ENCODE measurements at regions not wholly inside any gene's neighbourhood (a gene's known extent, or its start where the extent isn't known, plus 50 kb on each side); places are given as distances from the start of the nearest gene placed in this dataset.
"Not testable (repeated sequence)": the region's sequence is repeated elsewhere in the genome, so short reads cannot be mapped to it uniquely, and the experiment has no call there.

DNA sequence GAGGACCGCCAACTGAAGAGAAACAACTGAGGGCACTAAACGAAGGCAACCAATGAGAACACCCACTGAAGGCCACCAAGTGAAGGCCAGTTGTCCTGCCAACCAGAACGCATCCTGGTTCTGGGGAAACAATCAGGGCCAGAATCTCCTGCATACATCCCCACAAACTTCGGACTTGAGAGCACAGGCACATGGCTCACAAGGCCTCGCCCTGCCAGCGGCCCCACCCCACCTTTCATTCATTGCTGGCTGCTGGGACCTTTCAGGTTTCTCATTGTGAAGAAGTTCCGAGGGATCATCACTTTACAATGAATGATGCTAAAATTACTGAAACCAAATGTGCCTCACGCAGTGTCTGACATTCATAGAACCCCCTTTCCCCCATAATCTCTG lies 79.2 kb upstream of the ABI1 start:
- H3K4me3 Mint-ChIP-seq: no peak overlapping the region
- H3K27me3 Mint-ChIP-seq: no peaks in the 10 kb centered on the region
- no peaks in the 10 kb centered on the region for H3K4me1 Mint-ChIP-seq (ENCODE audit: unreplicated experiment)
- no peaks in the 10 kb centered on the region for H3K9me3 Mint-ChIP-seq
- no peaks in the 10 kb centered on the region for H3K36me3 Mint-ChIP-seq
- DNase-seq (ENCODE audit: extremely low spot score, unreplicated experiment): no peak
- TF ChIP-seq, protein P1, sequence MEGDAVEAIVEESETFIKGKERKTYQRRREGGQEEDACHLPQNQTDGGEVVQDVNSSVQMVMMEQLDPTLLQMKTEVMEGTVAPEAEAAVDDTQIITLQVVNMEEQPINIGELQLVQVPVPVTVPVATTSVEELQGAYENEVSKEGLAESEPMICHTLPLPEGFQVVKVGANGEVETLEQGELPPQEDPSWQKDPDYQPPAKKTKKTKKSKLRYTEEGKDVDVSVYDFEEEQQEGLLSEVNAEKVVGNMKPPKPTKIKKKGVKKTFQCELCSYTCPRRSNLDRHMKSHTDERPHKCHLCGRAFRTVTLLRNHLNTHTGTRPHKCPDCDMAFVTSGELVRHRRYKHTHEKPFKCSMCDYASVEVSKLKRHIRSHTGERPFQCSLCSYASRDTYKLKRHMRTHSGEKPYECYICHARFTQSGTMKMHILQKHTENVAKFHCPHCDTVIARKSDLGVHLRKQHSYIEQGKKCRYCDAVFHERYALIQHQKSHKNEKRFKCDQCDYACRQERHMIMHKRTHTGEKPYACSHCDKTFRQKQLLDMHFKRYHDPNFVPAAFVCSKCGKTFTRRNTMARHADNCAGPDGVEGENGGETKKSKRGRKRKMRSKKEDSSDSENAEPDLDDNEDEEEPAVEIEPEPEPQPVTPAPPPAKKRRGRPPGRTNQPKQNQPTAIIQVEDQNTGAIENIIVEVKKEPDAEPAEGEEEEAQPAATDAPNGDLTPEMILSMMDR (conservative IDR thresholded peaks at IDR 0.05): no peak
- no peak overlapping the region for H3K27ac Mint-ChIP-seq

DNA sequence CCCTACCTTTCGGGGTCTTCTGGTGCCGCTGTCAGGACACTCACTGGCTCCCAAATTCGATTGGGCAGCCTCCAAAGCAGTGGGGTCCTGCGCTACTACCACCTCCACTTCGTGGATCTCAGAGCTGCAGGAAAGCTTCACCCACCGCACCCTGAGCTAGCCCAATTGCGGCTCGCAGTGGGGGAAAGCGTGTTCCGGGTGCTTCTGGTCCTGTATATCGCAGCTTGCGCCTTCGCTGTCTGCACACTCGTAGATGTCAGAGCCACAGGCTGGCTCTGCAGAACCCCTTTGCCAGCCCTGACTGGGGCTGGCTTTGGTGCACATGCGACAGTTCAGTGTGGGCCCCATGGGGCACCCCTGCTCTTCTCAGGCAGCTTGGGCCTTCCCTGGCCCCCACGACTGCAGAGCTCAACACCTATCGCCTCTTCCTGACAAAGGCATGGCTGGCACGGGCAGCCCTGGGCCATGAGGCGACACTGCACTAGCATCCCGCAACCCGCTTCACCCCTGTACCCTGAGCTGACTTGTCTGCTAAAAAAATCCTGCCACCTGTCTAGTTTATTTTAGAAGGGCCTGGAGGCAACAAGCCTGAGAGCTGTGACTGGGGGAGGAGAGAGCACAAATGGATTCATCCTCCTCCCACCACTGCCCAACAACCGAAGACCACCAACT lies 78.7 kb upstream of the ABI1 start:
- Mint-ChIP-seq H3K27ac (no peak overlapping the region), H3K4me1 (ENCODE audit: unreplicated experiment) (no peaks in the 10 kb centered on the region), H3K4me3 (no peak overlapping the region), H3K27me3 (no peaks in the 10 kb centered on the region), H3K36me3 (no peaks in the 10 kb centered on the region), H3K9me3 (no peaks in the 10 kb centered on the region)
- no peak for DNase-seq (ENCODE audit: extremely low spot score, unreplicated experiment)
- TF ChIP-seq, protein P1 (conservative IDR thresholded peaks at IDR 0.05): no peak

DNA sequence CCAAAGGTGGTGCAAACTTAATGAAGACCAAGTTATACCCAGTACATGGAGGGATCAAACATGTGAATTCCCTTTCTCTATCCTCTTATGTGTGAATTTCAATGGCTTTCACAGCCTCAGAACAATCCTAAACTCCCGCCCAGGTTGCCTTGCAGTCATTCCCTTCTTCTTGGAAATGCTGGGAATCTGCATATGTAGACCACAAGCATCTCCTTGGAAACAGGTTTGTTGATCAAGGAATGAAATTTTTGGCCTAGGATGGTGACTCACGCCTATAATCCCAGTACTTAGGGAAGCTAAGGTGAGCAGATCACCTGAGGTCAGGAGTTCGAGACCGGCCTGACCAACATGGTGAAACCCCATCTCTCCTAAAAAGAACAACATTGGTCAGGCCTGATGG lies 77.8 kb upstream of the ABI1 start:
- Mint-ChIP-seq H3K27ac (no peak overlapping the region), H3K9me3 (no peaks in the 10 kb centered on the region), H3K4me3 (no peak overlapping the region), H3K4me1 (ENCODE audit: unreplicated experiment) (no peaks in the 10 kb centered on the region), H3K36me3 (no peaks in the 10 kb centered on the region), H3K27me3 (no peaks in the 10 kb centered on the region)
- DNase-seq (ENCODE audit: extremely low spot score, unreplicated experiment): no peak
- TF ChIP-seq, protein P1 (conservative IDR thresholded peaks at IDR 0.05): no peak

DNA sequence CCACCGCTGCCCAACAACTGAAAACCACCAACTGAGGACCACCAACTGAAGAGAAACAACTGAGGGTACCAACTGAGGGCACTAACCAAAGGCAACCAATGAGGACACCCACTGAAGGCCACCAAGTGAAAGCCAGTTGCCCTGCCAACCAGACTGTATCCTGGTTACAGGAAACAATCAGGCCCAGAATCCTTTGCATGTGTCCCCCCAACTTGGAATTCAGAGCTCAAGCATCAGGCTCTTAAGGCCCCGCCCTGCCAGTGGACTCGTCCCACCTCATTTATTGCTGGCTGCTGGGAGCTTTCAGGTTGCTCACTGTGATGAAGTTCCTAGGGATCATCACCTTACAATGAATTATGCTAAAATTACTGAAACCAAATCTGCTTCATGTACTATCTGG lies 76.6 kb upstream of the ABI1 start:
- H3K4me3 Mint-ChIP-seq: no peak overlapping the region
- no peaks in the 10 kb centered on the region for H3K4me1 Mint-ChIP-seq (ENCODE audit: unreplicated experiment)
- no peaks in the 10 kb centered on the region for H3K9me3 Mint-ChIP-seq
- H3K27me3 Mint-ChIP-seq: no peaks in the 10 kb centered on the region
- DNase-seq (ENCODE audit: extremely low spot score, unreplicated experiment): no peak
- H3K27ac Mint-ChIP-seq: no peak overlapping the region
- H3K36me3 Mint-ChIP-seq: no peaks in the 10 kb centered on the region
- TF ChIP-seq, protein P1 (conservative IDR thresholded peaks at IDR 0.05): no peak

DNA sequence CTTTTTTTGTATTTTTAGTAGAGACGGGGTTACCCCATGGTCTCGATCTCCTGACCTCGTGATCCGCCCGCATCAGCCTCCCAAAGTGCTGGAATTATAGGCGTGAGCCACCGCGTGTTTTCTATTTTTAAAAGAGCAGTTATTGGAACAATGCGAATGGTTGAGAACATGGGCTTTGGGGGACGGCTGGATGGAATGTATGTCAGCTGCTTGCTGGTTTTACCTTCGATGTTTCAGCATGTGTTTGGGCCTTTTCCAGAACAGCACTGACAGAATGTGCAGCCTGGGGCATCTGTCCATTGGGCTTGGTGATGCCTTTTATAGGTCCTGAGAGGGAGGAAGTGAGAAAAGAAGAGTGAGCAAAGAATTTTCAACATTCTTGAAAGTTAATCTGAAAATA lies 73.4 kb upstream of the ABI1 start:
- H3K27ac Mint-ChIP-seq; H3K27me3 Mint-ChIP-seq; DNase-seq (ENCODE audit: extremely low spot score, unreplicated experiment); H3K9me3 Mint-ChIP-seq; H3K36me3 Mint-ChIP-seq; H3K4me1 Mint-ChIP-seq (ENCODE audit: unreplicated experiment); H3K4me3 Mint-ChIP-seq: not testable (repeated sequence)

DNA sequence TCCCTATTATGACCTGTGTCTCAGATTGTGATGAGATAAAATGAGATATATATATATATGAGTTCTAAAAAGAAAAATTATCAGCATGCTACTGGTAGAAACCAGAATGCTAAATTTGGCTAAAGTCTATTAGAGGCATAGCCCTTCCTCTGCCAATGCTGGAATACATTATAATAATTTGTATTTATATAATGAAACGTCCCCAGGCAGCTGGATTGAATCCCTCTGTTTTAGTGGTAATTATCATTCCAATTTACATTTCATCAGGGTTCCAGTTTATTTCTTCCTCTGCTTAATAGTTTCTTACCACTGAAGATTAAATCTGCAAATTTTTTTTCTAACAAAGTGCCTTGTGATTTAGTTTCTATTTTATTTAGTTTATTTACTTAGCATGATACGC lies 71.8 kb upstream of the ABI1 start:
- H3K27ac Mint-ChIP-seq: no peak overlapping the region
- H3K4me1 Mint-ChIP-seq (ENCODE audit: unreplicated experiment): peaks cover 7% of the 10 kb centered on the region
- no peak for DNase-seq (ENCODE audit: extremely low spot score, unreplicated experiment)
- H3K27me3 Mint-ChIP-seq: no peaks in the 10 kb centered on the region
- no peak overlapping the region for H3K4me3 Mint-ChIP-seq
- H3K9me3 Mint-ChIP-seq: no peaks in the 10 kb centered on the region
- H3K36me3 Mint-ChIP-seq: no peaks in the 10 kb centered on the region
- TF ChIP-seq, protein P1 (conservative IDR thresholded peaks at IDR 0.05): no peak

Data from type B pancreatic cell (in vitro differentiated cells).